PC-9 (cell line): ENCODE measurements at regions not wholly inside any gene's neighbourhood (a gene's known extent, or its start where the extent isn't known, plus 50 kb on each side); places are given as distances from the start of the nearest gene placed in this dataset.

Experiments
- BruUV-seq: library from RNA; stranded (reverse); fragments of 400-500 nt; replicated peaks from 2 replicates; lab custom pipeline; 2021; lab: Mats Ljungman, UMichigan
- CTCF ChIA-PET: fragments of 300-600 bp; sonication (Branson Sonifier 250); formaldehyde crosslinking; loops from one replicate; lab custom pipeline; 2022; ENCODE audit warnings: antibody characterized with exemption; lab: Charles Lee
- POLR2A ChIA-PET: fragments of 300-600 bp; sonication (Branson Sonifier 250); formaldehyde crosslinking; loops from one replicate; lab custom pipeline; 2022; ENCODE audit warnings: antibody characterized with exemption; ENCODE audit not compliant: unreplicated experiment; lab: Charles Lee
- DNase-seq, 2 experiments: peaks; one replicate each; pipeline versions ENCODE4 v3.0.0 to v3.0.0-alpha.2; 2015 to 2022; ENCODE audit warnings: mixed read lengths in 1 of 2
- H2AFZ ChIP-seq: fragments of 200-600 bp; sonication (generic); 2 replicates; pipeline ENCODE4 v1.8.1; 2017; ENCODE audit warnings: antibody characterized with exemption
- H3F3A ChIP-seq: fragments of 200-600 bp; sonication (generic); 2 replicates; pipeline ENCODE4 v1.8.1; 2017; ENCODE audit warnings: antibody characterized with exemption, mild to moderate bottlenecking, low read depth; ENCODE audit not compliant: insufficient read depth
- H3K27ac ChIP-seq: fragments of 200-600 bp; sonication (generic); 2 replicates; pipeline ENCODE4 v1.6.1; 2016; ENCODE audit warnings: mixed run types
- H3K27me3 ChIP-seq: fragments of 200-600 bp; sonication (generic); 2 replicates; pipeline ENCODE4 v1.6.1; 2016; ENCODE audit warnings: low read depth, mixed run types; ENCODE audit not compliant: insufficient read depth
- H3K36me3 ChIP-seq: fragments of 200-600 bp; sonication (generic); 2 replicates; pipeline ENCODE4 v1.6.1; 2016; ENCODE audit warnings: low read depth, mixed run types
- H3K4me1 ChIP-seq: fragments of 200-600 bp; sonication (generic); replicated peaks from 2 replicates; pipeline ENCODE4 v1.6.1; 2016; ENCODE audit warnings: mixed run types; ENCODE audit not compliant: insufficient read depth
- H3K4me2 ChIP-seq: fragments of 200-600 bp; sonication (generic); 2 replicates; pipeline ENCODE4 v1.6.1; 2017; ENCODE audit warnings: mixed run types
- H3K4me3 ChIP-seq: fragments of 200-600 bp; sonication (generic); 2 replicates; pipeline ENCODE4 v1.6.1; 2016; ENCODE audit warnings: mixed run types
- H3K79me2 ChIP-seq: fragments of 200-600 bp; sonication (generic); 2 replicates; pipeline ENCODE4 v1.6.1; 2017; ENCODE audit warnings: low read depth, mixed run types
- H3K9me2 ChIP-seq: fragments of 200-600 bp; sonication (generic); 2 replicates; pipeline ENCODE4 v1.8.1; 2017; ENCODE audit warnings: mild to moderate bottlenecking; ENCODE audit not compliant: insufficient read depth
- H3K9me3 ChIP-seq: fragments of 200-600 bp; sonication (generic); 2 replicates; pipeline ENCODE4 v1.8.1; 2016; ENCODE audit warnings: low read depth; ENCODE audit not compliant: insufficient read depth
- H4K20me1 ChIP-seq: fragments of 200-600 bp; sonication (generic); 2 replicates; pipeline ENCODE4 v1.8.1; 2017; ENCODE audit not compliant: insufficient read depth
- EZH2 ChIP-seq: fragments of 200-600 bp; sonication (generic); IDR thresholded peaks from 2 replicates; pipeline ENCODE4 v1.8.0; 2017; ENCODE audit warnings: antibody characterized with exemption, low read depth
- intact Hi-C: fragments of 100-400 bp; cut with micrococcal nuclease; formaldehyde crosslinking; loops from one replicate; pipeline ENCODE4 v1.10.0; 2022; ENCODE audit not compliant: unreplicated experiment
- TF ChIP-seq, protein P1 (sequence below): fragments of 200-600 bp; sonication (generic); conservative IDR thresholded peaks from 2 replicates; pipeline ENCODE4 v1.6.1; 2017; ENCODE audit warnings: mixed run types, antibody characterized with exemption, mild to moderate bottlenecking, moderate library complexity

GRCh38 chr1:218715961-218716669 lies 371.0 kb downstream of the TGFB2 start:
- no peak overlapping the region for H3K4me3 ChIP-seq
- no peaks in the 10 kb centered on the region for H3F3A ChIP-seq
- H3K9me3 ChIP-seq: no peaks in the 10 kb centered on the region
- POLR2A ChIA-PET: no interaction called here
- H4K20me1 ChIP-seq: no peaks in the 10 kb centered on the region
- CTCF ChIA-PET: no interaction called here
- no peaks in the 10 kb centered on the region for H3K36me3 ChIP-seq
- TF ChIP-seq EZH2: no peak
- TF ChIP-seq, protein P1, sequence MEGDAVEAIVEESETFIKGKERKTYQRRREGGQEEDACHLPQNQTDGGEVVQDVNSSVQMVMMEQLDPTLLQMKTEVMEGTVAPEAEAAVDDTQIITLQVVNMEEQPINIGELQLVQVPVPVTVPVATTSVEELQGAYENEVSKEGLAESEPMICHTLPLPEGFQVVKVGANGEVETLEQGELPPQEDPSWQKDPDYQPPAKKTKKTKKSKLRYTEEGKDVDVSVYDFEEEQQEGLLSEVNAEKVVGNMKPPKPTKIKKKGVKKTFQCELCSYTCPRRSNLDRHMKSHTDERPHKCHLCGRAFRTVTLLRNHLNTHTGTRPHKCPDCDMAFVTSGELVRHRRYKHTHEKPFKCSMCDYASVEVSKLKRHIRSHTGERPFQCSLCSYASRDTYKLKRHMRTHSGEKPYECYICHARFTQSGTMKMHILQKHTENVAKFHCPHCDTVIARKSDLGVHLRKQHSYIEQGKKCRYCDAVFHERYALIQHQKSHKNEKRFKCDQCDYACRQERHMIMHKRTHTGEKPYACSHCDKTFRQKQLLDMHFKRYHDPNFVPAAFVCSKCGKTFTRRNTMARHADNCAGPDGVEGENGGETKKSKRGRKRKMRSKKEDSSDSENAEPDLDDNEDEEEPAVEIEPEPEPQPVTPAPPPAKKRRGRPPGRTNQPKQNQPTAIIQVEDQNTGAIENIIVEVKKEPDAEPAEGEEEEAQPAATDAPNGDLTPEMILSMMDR: no peak
- H3K4me2 ChIP-seq: no peak overlapping the region
- no peak for DNase-seq
- H3K27ac ChIP-seq: no peak overlapping the region
- no peaks in the 10 kb centered on the region for H3K27me3 ChIP-seq
- no peaks in the 10 kb centered on the region for H3K9me2 ChIP-seq
- BruUV-seq: no TSS peak
- no peaks in the 10 kb centered on the region; the same call in 1 of the 2 replicates for H3K4me1 ChIP-seq
- no peaks in the 10 kb centered on the region for H3K79me2 ChIP-seq
- H2AFZ ChIP-seq: no peak overlapping the region
- intact Hi-C loops: no loop called here

DNA sequence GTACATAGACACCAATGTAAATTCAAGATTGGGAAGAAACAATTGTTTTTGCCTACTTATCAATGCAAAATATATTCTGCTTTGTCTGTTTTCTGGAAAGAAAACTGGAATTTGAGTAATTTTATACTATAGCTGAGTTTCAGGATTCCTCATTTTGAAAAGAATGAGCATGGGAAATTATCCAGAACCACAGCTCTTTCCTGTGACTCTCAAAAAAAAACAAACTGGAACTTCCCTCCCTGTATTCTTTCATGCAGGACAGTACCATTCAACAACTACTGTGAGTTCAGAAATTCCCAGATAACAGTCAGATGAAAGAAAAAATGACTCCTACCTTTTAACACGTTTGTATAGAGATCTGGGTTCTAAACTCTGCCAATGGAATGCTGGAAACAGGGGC lies 372.4 kb downstream of the TGFB2 start:
- H3K4me3 ChIP-seq: no peak overlapping the region
- H3K9me3 ChIP-seq: no peaks in the 10 kb centered on the region
- H3K36me3 ChIP-seq: no peaks in the 10 kb centered on the region
- no peak for DNase-seq
- no peak overlapping the region for H3K27ac ChIP-seq
- no peak overlapping the region for H3K4me2 ChIP-seq
- no peak for TF ChIP-seq EZH2
- TF ChIP-seq, protein P1: no peak
- no TSS peak for BruUV-seq
- no peak overlapping the region for H2AFZ ChIP-seq
- intact Hi-C loops: no loop called here
- H3K9me2 ChIP-seq: 0 out of 2 replicates have a peak, but pooled peaks cover 2% of the 10 kb centered on the region
- no peaks in the 10 kb centered on the region for H3K4me1 ChIP-seq
- H4K20me1 ChIP-seq: no peaks in the 10 kb centered on the region
- no peaks in the 10 kb centered on the region for H3F3A ChIP-seq
- ChIA-PET POLR2A (no interaction called here), CTCF (no interaction called here)
- no peaks in the 10 kb centered on the region for H3K27me3 ChIP-seq
- no peaks in the 10 kb centered on the region for H3K79me2 ChIP-seq

- ChIA-PET CTCF (no interaction called here), POLR2A (interaction anchor here (0.6 kb wide), 1 partner anchor 98 kb away, joined by 5 read pairs; no protein-coding TSS in a partner anchor)
- H3K9me2 ChIP-seq: 0 out of 2 replicates have a peak, but pooled peaks cover 2% of the 10 kb centered on the region
- no peaks in the 10 kb centered on the region for H3K36me3 ChIP-seq
- no peaks in the 10 kb centered on the region for H3K79me2 ChIP-seq
- no peak overlapping the region for H3K27ac ChIP-seq
- DNase-seq: no peak
- no peak for TF ChIP-seq EZH2
- TF ChIP-seq, protein P1: no peak
- no peaks in the 10 kb centered on the region for H4K20me1 ChIP-seq
- no peak overlapping the region for H3K4me3 ChIP-seq
- intact Hi-C loops: no loop called here
- no TSS peak for BruUV-seq
- H3K4me1 ChIP-seq: no peaks in the 10 kb centered on the region
- H2AFZ ChIP-seq: no peak overlapping the region
- no peak overlapping the region for H3K4me2 ChIP-seq
- no peaks in the 10 kb centered on the region for H3K27me3 ChIP-seq
- H3K9me3 ChIP-seq: no peaks in the 10 kb centered on the region
- H3F3A ChIP-seq: no peaks in the 10 kb centered on the region
Observed at GRCh38 chr1:218718206-218718605, 373.1 kb downstream of the TGFB2 start.
